Activated CD4-positive, alpha-beta T cell treated with anti-CD3 and anti-CD28 coated beads, Interleukin-2, amount 50 U/mL, for 48 hours (primary cell): ENCODE measurements at regions not wholly inside any gene's neighbourhood (a gene's known extent, or its start where the extent isn't known, plus 50 kb on each side); places are given as distances from the start of the nearest gene placed in this dataset.

Experiments used
- DNase-seq, 2 experiments: peaks; one replicate each; pipeline ENCODE4 v3.0.0-alpha.2; 2020

GRCh38 chr17:34413443-34414119 is 50.5 kb upstream of the CCL1 start:
- DNase-seq = no peak

GRCh38 chr17:34412965-34413441 is 50.0 kb upstream of the CCL1 start:
- DNase-seq = no peak
